ENCODE measurements at regions not wholly inside any gene's neighbourhood (a gene's known extent, or its start where the extent isn't known, plus 50 kb on each side); places are given as distances from the start of the nearest gene placed in this dataset.
A peak's percentile ranks its signal among the peaks of the same experiment; 100 is the strongest.

DNA sequence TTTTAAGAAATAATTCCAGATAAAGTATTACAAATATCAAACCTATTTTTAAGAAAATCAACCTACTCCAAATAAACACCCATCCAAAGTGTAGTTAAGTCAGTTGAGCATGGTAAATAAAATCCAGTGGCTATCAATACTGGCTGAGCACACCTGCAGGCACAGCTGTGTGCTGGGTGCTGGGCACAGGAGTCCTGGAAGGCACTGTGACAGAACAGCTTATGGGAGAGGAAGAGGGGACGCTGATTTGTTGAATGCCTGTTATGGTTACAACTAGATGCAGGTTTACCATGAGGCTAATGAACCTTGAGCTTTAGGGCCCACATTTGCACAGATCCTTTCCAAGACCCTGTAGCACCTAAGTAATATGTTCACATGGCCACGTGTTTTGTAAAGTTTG lies 202.7 kb downstream of the MTX2 start:
- Histone ChIP-seq H3K36me3 (replicated peaks; ENCODE audit: insufficient read depth, low read depth) (no peaks in the 10 kb centered on the region), H3K9me2 (replicated peaks; ENCODE audit: insufficient read depth) (no peaks in the 10 kb centered on the region), H3K9me3 (ENCODE audit: low read depth) (no peaks in the 10 kb centered on the region), H3K4me3 (no peak overlapping the region), H3K4me2 (no peak overlapping the region), H3K79me2 (no peaks in the 10 kb centered on the region), H3K27ac (no peak overlapping the region), H3K4me1 (ENCODE audit: insufficient read depth) (no peaks in the 10 kb centered on the region), H4K20me1 (ENCODE audit: insufficient read depth, poor library complexity, severe bottlenecking) (no peaks in the 10 kb centered on the region), H2AFZ (no peak overlapping the region), H3K27me3 (peaks cover 2% of the 10 kb centered on the region)
- no peak for DNase-seq (ENCODE audit: low spot score)
- TF ChIP-seq CTCF (IDR thresholded peaks at IDR 0.05; ENCODE audit: poor library complexity) (no peak), EZH2 (IDR thresholded peaks at IDR 0.05; ENCODE audit: borderline replicate concordance) (no peak), EZH2phosphoT487 (IDR thresholded peaks at IDR 0.05; ENCODE audit: low read depth, severe bottlenecking, unreplicated experiment) (no peak)
- WGBS (ENCODE audit: low lambda C conversion rate, missing lambda C conversion rate): 90% methylated on average over 2 of the region's 2 CpGs

- Histone ChIP-seq H3K27me3 (peaks cover 6% of the 10 kb centered on the region), H3K4me1 (ENCODE audit: insufficient read depth) (no peaks in the 10 kb centered on the region), H3K79me2 (no peaks in the 10 kb centered on the region), H2AFZ (no peak overlapping the region), H3K4me2 (peak overlapping the region; percentile 23), H3K9me2 (replicated peaks; ENCODE audit: insufficient read depth) (no peaks in the 10 kb centered on the region), H3K36me3 (replicated peaks; ENCODE audit: insufficient read depth, low read depth) (no peaks in the 10 kb centered on the region), H4K20me1 (ENCODE audit: insufficient read depth, poor library complexity, severe bottlenecking) (no peaks in the 10 kb centered on the region), H3K9me3 (ENCODE audit: low read depth) (no peaks in the 10 kb centered on the region), H3K4me3 (no peak overlapping the region), H3K27ac (no peak overlapping the region)
- WGBS (ENCODE audit: low lambda C conversion rate, missing lambda C conversion rate): 85% methylated on average over 4 of the region's 4 CpGs
- TF ChIP-seq CTCF (IDR thresholded peaks at IDR 0.05; ENCODE audit: poor library complexity): no peak
- TF ChIP-seq EZH2 (IDR thresholded peaks at IDR 0.05; ENCODE audit: borderline replicate concordance): no peak
- TF ChIP-seq EZH2phosphoT487 (IDR thresholded peaks at IDR 0.05; ENCODE audit: low read depth, severe bottlenecking, unreplicated experiment): no peak
- DNase-seq (ENCODE audit: low spot score): no peak
Observed at GRCh38 chr2:176473177-176473576, 203.9 kb downstream of the MTX2 start.

GRCh38 chr2:176473851-176474250 lies 204.6 kb downstream of the MTX2 start:
- no peak for DNase-seq (ENCODE audit: low spot score)
- H3K79me2 ChIP-seq: no peaks in the 10 kb centered on the region
- no peak overlapping the region for H2AFZ ChIP-seq
- H3K27me3 ChIP-seq: peaks cover 6% of the 10 kb centered on the region
- no peaks in the 10 kb centered on the region for H4K20me1 ChIP-seq (ENCODE audit: insufficient read depth, poor library complexity, severe bottlenecking)
- H3K36me3 ChIP-seq (replicated peaks; ENCODE audit: insufficient read depth, low read depth): no peaks in the 10 kb centered on the region
- no peak overlapping the region for H3K27ac ChIP-seq
- no peak overlapping the region for H3K4me2 ChIP-seq
- H3K4me3 ChIP-seq: no peak overlapping the region
- WGBS (ENCODE audit: low lambda C conversion rate, missing lambda C conversion rate): 86% methylated on average over 6 of the region's 6 CpGs
- no peaks in the 10 kb centered on the region for H3K9me3 ChIP-seq (ENCODE audit: low read depth)
- H3K9me2 ChIP-seq (replicated peaks; ENCODE audit: insufficient read depth): no peaks in the 10 kb centered on the region
- H3K4me1 ChIP-seq (ENCODE audit: insufficient read depth): no peaks in the 10 kb centered on the region
- TF ChIP-seq EZH2 (IDR thresholded peaks at IDR 0.05; ENCODE audit: borderline replicate concordance) (no peak), EZH2phosphoT487 (IDR thresholded peaks at IDR 0.05; ENCODE audit: low read depth, severe bottlenecking, unreplicated experiment) (no peak), CTCF (IDR thresholded peaks at IDR 0.05; ENCODE audit: poor library complexity) (no peak)

DNA sequence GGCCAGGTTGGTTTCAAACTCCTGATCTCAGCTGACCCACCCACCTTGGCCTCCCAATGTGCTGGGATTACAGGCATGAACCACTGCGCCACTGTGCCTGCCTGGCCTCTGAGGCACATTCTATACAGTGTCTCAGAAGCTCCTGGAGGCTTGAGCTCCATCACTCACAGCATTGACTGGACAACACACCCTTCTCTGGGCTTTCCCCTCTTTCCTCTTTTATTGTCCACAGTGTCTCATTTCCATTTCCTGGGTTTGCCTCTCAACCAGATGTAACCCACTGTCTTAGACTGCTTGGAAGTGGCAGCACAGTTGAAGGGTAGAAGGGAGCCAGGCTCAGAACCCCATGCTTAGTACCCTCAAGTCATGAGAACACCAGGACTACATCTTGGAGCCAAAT lies 208.1 kb downstream of the MTX2 start:
- Histone ChIP-seq H3K79me2 (no peaks in the 10 kb centered on the region), H3K4me1 (ENCODE audit: insufficient read depth) (no peaks in the 10 kb centered on the region), H4K20me1 (ENCODE audit: insufficient read depth, poor library complexity, severe bottlenecking) (no peaks in the 10 kb centered on the region), H3K9me2 (replicated peaks; ENCODE audit: insufficient read depth) (no peaks in the 10 kb centered on the region), H3K27ac (no peak overlapping the region), H3K4me3 (no peak overlapping the region), H3K27me3 (peaks cover 6% of the 10 kb centered on the region), H3K9me3 (ENCODE audit: low read depth) (no peaks in the 10 kb centered on the region), H2AFZ (no peak overlapping the region), H3K4me2 (no peak overlapping the region), H3K36me3 (replicated peaks; ENCODE audit: insufficient read depth, low read depth) (no peaks in the 10 kb centered on the region)
- DNase-seq (ENCODE audit: low spot score): no peak
- WGBS (ENCODE audit: low lambda C conversion rate, missing lambda C conversion rate): 100% methylated on average over 1 of the region's 1 CpG
- TF ChIP-seq CTCF (IDR thresholded peaks at IDR 0.05; ENCODE audit: poor library complexity) (no peak), EZH2 (IDR thresholded peaks at IDR 0.05; ENCODE audit: borderline replicate concordance) (no peak), EZH2phosphoT487 (IDR thresholded peaks at IDR 0.05; ENCODE audit: low read depth, severe bottlenecking, unreplicated experiment) (no peak)
